Inflammatory macrophage (primary cell): ENCODE measurements at regions not wholly inside any gene's neighbourhood (a gene's known extent, or its start where the extent isn't known, plus 50 kb on each side); places are given as distances from the start of the nearest gene placed in this dataset.
"Not testable (repeated sequence)": the region's sequence is repeated elsewhere in the genome, so short reads cannot be mapped to it uniquely, and the experiment has no call there.

Experiments used
- DNase-seq, 2 donors: peaks; one replicate each; pipeline ENCODE4 v3.0.0-alpha.2; 2020 to 2022

DNA sequence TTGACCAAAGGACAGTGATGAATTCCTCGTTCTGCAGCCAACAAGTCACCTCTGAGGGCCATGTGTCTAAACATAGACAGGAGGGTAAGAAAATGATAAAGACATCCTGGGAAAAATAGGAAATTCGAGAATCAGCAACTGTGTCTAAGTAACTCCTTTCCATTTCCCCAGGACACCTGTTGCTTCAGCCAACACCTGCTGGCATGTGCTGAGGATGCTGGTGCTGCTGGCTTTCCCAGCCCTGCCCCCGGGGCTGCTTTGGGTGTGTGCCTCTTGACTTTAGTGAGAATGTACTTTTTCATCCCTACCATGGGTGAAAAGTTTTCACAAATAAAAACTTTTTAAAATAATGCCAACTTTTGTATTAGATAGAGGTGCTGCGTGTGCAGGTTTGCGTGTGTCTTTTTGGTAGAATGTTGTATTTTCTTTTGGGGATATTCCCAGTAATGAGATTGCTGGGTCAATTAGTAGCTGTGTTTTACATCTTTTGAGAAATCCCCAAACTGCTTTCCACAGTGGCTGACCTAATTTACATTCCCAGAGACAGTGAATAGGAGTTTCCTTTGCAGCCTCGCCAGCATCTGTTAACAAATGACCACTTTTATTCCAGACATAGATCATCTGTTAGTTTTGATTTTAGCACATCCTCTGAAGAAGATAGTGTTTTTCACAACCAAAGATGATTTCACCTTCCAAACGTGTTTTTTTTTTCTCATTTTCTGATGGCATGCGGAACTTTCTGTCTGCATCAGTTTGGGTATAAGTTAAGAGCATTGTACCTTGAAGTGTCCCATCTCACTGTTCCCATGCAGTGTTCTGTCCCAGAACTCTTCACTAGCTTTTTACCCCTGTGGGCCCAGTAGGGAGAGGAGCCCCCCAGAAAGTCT, 104.2 kb upstream of the ACBD5 start:
- DNase-seq = no peak

DNA sequence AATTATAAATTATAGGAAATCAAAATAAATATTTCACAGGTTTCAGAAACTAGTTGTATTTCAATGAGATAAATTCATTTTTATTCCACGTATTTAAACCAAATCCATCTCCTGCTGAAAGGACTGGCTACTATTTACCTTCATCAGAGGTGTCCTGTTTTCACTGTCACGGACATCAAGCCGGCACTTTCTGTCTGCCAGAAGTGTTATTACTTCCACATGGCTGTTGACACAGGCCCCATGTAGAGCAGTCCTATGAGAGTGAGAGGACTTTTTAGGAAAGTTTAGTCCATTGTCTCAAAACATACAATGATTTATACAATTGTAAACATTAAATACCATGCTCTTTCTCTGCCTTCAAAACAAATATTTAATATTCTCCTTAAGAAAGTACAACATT, 100.4 kb upstream of the ACBD5 start:
- no peak for DNase-seq

DNA sequence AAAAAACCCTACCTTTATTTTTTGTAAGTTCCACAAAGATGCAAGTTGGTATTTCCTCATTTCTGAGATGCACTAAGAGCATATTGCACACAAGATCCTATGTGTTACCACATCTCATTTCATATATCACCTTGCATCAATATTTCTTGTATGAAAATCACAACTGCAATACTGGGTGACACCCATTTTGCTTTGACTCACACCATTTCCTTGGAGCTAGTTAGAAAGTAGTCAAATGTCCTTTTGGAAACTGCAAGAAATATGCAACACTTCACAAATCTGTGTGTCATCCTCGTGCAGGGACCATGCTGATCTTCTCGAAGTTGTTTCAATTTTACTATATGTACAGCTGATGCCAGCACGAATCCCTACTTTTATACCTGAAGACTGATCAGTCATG, 94.6 kb upstream of the ACBD5 start:
- peak in 1 of 2 donors; percentile 45 for DNase-seq

DNA sequence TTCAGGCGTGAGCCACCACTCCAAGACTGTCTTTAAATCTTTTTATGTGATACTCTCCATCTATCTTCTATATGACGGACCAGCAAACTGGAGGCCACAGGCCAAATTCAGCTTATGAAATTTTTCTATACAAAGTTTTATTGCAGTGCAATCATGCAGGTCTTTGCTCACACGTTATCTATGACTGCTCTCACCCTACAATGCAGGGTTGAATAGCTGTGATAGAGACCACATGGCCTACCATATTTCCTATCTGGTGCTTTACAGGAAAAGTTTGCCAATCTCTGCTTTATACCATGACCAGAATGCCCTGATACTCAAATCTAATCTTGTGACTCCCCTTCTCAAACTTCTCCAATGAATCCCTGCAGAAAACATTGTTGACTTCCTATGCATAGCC, 89.5 kb upstream of the ACBD5 start:
- DNase-seq = no peak

DNA sequence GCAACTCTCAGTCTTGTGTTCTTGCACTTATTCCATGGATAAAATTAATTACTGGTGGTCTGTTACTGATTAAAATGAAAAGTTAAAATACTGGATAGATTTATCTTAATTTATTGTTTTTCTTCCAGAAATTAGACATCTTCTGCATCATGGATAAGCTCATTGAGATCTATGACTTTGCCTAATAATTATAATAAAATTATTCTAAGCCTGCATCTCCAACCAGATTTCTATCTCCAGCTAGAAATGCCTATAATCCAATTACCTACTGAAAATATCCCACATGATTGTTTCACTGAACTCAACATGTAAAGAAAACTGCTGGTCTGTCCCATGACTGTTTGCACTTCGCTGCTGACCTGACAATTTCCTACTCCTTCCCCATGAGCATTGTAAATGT, 88.3 kb upstream of the ACBD5 start:
- no peak for DNase-seq

DNA sequence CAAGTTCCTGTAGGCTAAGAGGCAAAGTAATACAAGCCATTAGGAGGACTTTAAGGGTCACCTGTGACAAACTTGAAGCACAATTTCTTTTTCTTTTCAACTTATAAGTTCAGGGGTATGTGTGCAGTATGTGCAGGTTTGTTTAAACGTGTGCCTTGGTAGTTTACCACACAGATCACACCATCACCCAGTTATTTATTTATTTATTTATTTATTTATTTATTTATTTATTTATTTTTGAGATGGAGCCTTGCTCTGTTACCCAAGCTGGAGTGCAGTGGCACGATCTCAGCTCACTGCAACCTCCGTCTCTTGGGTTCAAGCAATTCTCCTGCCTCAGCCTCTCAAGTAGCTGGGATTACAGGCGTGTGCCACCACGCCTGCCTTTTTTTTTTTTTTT, 86.2 kb upstream of the ACBD5 start:
- not testable (repeated sequence) for DNase-seq

DNA sequence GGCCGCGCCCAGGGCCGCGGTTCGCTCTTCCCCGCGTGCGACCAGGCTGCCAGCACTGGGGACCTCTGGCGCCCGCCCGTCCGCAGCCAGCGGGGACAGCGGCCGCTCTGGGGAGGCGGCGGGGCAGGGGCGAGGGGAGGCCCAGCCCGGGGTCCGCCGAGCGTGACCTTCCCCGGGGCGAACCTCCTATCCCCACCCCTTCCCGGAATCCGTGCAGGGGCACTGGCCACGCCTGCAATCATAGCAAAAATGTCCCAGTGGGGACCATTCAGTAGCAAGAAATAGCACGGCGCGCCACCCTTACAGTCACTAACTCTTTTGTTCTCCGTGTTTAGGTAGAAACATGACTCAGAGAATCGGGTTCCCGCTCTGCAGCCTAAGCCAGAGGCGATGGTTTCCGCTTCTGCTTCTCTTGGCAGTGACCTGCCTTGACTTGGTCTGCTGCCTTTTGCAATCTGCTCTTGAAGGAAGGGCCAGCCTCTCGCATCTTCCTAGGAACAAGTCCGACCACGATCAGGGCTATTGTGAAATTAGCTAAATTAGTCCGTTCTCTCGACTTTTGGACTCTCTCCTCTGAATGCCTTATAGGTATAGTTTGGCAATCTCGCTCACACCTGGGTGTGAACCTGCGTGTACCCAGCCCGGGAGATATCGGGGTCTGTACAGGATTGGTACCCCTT, 79.3 kb upstream of the ACBD5 start:
- DNase-seq = peak; percentile 80 to 95

DNA sequence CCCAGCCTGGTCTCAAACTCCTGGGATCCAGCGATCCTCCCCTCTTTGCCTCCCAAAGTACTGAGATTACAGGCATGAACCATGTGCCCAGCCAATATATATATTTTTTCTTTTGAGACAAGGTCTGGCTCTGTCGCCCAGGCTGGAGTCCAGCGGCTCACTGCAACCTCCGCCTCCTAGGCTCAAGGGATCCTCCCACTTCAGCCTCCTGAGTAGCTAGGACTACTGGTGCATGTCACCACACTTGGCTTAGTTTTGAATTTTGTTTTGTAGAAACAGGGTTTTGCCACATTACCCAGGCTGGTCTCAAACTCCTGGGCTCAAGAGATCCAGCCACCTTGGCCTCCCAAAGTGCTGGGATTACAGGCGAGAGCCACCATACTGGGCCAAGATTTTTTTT, 78.5 kb upstream of the ACBD5 start:
- not testable (repeated sequence) for DNase-seq

DNA sequence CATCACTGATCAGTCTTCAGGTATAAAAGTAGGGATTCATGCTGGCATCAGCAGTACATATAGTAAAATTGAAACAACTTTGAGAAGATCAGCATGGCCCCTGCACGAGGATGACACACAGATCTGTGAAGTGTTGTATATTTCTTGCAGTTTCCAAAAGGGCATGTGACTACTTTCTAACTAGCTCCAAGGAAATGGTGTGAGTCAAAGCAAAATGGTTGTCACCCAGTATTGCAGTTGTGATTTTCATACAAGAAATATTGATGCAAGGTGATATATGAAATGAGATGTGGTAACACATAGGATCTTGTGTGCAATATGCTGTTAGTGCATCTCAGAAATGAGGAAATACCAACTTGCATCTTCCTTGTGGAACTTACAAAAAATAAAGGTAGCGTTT, 74.5 kb upstream of the ACBD5 start:
- DNase-seq = peak in 1 of 2 donors; percentile 54

DNA sequence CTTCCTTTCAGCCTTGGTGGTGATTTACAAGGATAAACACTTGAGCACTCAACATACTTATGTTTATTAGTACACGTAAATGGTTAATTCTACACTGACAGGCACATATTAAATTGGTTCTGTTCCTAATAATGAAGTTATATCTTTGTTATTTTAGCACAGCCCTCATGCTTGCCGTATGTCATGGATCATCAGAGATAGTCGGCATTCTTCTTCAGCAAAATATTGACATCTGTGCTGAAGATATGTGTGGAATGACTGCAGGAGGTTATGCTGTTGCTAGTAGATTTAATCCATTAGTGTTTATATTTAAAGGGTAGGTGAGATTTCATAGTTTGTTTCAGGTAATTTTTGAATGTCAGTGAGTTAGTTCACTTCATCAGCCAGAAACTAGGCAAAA, 73.0 kb upstream of the ACBD5 start:
- not testable (repeated sequence) for DNase-seq

DNA sequence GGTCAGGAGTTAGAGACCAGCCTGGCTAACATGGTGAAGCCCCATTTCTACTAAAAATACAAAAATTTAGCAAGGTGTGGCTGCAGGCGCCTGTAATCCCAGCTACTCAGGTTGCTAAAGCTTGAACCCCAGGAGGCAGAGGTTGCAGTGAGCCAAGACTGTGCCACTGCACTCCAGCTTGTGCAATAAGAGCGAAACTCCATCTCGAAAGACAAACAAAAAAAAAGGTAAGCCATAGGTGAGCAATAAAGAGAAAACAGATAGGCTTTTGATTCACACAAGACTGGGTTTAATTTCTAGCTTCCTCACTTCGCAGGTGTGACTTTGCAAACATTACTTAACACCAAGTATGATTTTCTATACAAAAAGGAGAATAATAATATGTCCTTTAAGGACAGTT, 72.3 kb upstream of the ACBD5 start:
- no peak for DNase-seq

DNA sequence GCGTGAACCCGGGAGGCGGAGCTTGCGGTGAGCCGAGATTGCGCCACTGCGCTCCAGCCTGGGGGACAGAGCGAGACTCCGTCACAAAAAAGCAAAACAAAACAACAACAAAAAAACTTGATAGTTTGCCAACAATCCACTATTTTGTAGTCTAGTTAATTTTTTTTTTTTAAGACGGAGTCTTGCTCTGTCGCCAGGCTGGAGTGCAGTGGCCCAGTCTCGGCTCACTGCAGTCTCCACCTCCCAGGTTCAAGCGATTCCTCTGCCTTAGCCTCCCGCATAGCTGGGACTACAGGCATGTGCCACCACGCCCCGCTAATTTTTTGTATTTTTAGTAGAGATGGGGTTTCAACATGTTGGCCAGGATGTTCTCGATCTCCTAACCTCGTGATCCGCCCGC, 71.2 kb upstream of the ACBD5 start:
- DNase-seq = not testable (repeated sequence)

DNA sequence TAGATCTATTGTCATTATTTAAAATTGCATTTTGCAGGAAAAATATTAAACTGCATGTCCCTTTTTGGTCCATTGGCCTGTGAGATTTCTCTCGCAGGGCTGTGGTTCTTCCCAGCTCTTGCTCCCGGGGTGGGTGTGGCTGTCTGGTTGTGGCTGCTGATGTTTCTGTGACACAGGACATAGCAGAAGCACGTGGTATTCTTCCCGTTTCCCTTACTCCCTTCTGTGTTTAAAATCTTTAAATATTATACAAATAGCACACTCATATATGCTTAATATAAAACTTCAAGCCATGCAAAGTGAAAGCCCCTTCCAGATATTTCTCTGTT, 57.9 kb upstream of the ACBD5 start:
- peak; percentile 57 to 70 for DNase-seq

DNA sequence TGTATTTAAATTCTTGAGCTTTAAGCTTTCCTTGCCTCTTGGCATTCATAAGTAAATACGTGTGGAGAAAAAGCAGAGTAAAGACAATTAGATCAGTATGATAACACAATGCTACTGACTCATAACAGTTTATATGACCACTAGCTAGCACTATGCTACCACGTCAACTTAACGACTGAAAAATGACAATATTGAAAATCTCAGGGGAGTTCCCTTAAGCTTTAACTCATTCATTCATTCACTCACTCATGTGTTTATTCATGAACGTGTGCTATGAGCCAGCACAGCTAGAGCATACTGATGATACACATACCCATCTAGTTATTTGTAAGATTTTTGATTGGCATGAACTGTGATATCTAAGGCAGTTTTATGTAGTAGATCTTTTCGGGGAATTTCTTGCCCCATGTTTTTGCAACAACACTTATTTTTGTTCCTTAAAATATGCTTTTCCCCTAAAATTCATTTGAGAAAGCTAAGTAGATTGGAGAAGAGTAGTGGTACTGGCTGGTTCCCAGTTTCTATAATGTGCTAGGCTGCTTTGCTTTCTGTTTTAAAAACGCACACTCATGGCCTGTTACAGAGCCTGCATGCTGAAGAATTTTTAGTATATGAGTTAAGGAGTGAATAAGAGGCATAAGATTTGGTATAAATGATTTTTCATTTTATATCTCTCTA, 57.4 kb upstream of the ACBD5 start:
- peak; percentile 5 to 24 for DNase-seq

DNA sequence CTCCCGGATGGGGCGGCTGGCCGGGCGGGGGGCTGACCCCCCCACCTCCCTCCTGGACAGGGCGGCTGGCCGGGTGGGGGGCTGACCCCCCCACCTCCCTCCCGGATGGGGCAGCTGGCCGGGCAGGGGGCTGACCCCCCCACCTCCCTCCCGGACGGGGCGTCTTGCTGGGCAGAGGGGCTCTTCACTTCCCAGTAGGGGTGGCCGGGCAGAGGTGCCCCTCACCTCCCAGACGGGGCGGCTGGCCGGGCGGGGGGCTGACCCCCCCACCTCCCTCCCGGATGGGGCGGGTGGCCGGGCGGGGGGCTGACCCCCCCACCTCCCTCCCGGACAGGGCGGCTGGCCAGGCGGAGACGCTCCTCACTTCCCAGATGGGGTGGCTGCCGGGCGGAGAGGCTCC, 55.7 kb upstream of the ACBD5 start:
- DNase-seq = not testable (repeated sequence)

DNA sequence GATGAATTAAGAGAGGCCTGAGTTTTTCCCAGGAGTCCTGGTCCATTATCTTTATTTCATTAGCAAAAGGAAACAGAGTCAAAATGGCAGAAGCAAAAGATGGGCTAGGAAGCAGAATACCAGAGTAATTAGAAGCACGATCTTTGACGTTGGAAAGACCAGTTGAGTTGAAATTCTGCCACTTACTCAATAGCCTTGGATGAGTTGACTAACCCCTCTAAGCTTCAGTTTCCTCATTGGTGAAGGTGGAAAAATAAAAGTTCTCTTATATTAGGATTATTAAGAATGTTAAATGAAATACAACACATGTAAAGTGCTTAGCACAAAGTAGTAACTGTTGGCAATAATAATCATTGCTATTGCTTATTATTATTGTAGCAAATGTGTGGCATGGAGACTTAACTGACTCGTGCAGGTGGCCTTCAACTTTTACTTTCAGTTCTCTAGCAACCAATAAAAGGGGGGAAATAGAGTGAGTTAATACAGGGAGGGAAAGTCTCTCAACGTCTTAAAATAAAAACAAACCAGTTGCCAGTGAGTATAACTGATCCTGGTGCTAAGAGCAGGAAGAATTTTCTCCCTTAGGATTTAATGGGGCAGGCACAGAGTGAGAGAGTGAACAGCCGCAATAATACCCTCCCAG, 50.8 kb upstream of the ACBD5 start:
- peak in 1 of 2 donors; percentile 25 for DNase-seq
